HG03442 (cell line): ENCODE measurements at regions not wholly inside any gene's neighbourhood (a gene's known extent, or its start where the extent isn't known, plus 50 kb on each side); places are given as distances from the start of the nearest gene placed in this dataset.
A peak's percentile ranks its signal among the peaks of the same experiment; 100 is the strongest.

Source experiments
- ATAC-seq: cut with Tn5 transposase; IDR thresholded peaks from one replicate; pipeline ENCODE4 v1.9.1; 2021; ENCODE audit warnings: mild to moderate bottlenecking, moderate library complexity; ENCODE audit not compliant: unreplicated experiment

- ATAC-seq = no peak
Observed at GRCh38 chr6:14739827-14740226, 506.0 kb upstream of the JARID2 start.

GRCh38 chr6:14742171-14742570, 503.7 kb upstream of the JARID2 start:
- ATAC-seq = no peak

- no peak for ATAC-seq
Observed at GRCh38 chr6:14742680-14743079, 503.2 kb upstream of the JARID2 start.

GRCh38 chr6:14743144-14743473, 502.8 kb upstream of the JARID2 start:
- ATAC-seq = no peak

- ATAC-seq = peak; percentile 74
Observed at GRCh38 chr6:14743474-14744211, 502.2 kb upstream of the JARID2 start.

GRCh38 chr6:14744212-14744556, 501.7 kb upstream of the JARID2 start:
- ATAC-seq = no peak

GRCh38 chr6:14746139-14746837, 499.6 kb upstream of the JARID2 start:
- ATAC-seq = no peak

GRCh38 chr6:14747881-14748520, 497.9 kb upstream of the JARID2 start:
- ATAC-seq = no peak

GRCh38 chr6:14748679-14749078, 497.2 kb upstream of the JARID2 start:
- ATAC-seq = no peak

GRCh38 chr6:14750059-14750661, 495.7 kb upstream of the JARID2 start:
- no peak for ATAC-seq

GRCh38 chr6:14751645-14752175, 494.2 kb upstream of the JARID2 start:
- ATAC-seq = no peak

- ATAC-seq = no peak
Observed at GRCh38 chr6:14754751-14755513, 490.9 kb upstream of the JARID2 start.

GRCh38 chr6:14756340-14756739, 489.5 kb upstream of the JARID2 start:
- no peak for ATAC-seq

GRCh38 chr6:14757014-14757413, 488.9 kb upstream of the JARID2 start:
- no peak for ATAC-seq

- no peak for ATAC-seq
Observed at GRCh38 chr6:14757418-14757817, 488.5 kb upstream of the JARID2 start.

GRCh38 chr6:14758421-14759081, 487.3 kb upstream of the JARID2 start:
- no peak for ATAC-seq

GRCh38 chr6:14759976-14760672, 485.7 kb upstream of the JARID2 start:
- no peak for ATAC-seq

GRCh38 chr6:14762077-14762476, 483.8 kb upstream of the JARID2 start:
- no peak for ATAC-seq

GRCh38 chr6:14763139-14763538, 482.7 kb upstream of the JARID2 start:
- no peak for ATAC-seq

- ATAC-seq = no peak
Observed at GRCh38 chr6:14763616-14764015, 482.3 kb upstream of the JARID2 start.
